Astrocyte (in vitro differentiated cells and primary cell): ENCODE measurements at regions not wholly inside any gene's neighbourhood (a gene's known extent, or its start where the extent isn't known, plus 50 kb on each side); places are given as distances from the start of the nearest gene placed in this dataset.

ENCODE experiments used
- DNase-seq: peaks from one replicate; pipeline ENCODE4 v3.0.0-alpha.2; 2010; ENCODE audit warnings: low read depth
- FAIRE-seq: peaks from 2 replicates; lab custom pipeline; 2011; peaks lifted over from hg19 to GRCh38; lab: Jason Lieb, UNC
- H2AFZ ChIP-seq: 2 replicates; pipeline ENCODE4 v1.6.0; 2012; ENCODE audit warnings: low read depth, low read length, inconsistent platforms
- H3K27ac ChIP-seq: 2 replicates; pipeline ENCODE4 v1.5.1; 2011; ENCODE audit warnings: low read depth, low read length, inconsistent platforms
- H3K27me3 ChIP-seq: 2 replicates; pipeline ENCODE4 v1.6.0; 2011; ENCODE audit warnings: low read length, inconsistent platforms; ENCODE audit not compliant: insufficient read depth
- H3K36me3 ChIP-seq: 2 replicates; pipeline ENCODE4 v1.5.1; 2011; ENCODE audit warnings: low read length, inconsistent platforms; ENCODE audit not compliant: insufficient read depth
- H3K4me1 ChIP-seq: 2 replicates; pipeline ENCODE4 v1.5.1; 2011; ENCODE audit warnings: low read length, inconsistent platforms; ENCODE audit not compliant: insufficient read depth
- H3K4me2 ChIP-seq: 2 replicates; pipeline ENCODE4 v1.6.0; 2012; ENCODE audit warnings: low read length, inconsistent platforms
- H3K4me3 ChIP-seq: 2 replicates; pipeline ENCODE4 v1.5.1; 2011; ENCODE audit warnings: low read depth, mild to moderate bottlenecking, low read length, inconsistent platforms; ENCODE audit not compliant: insufficient read depth
- H3K79me2 ChIP-seq: 2 replicates; pipeline ENCODE4 v1.6.0; 2012; ENCODE audit warnings: mild to moderate bottlenecking, low read length, inconsistent platforms; ENCODE audit not compliant: insufficient read depth
- H3K9ac ChIP-seq: 2 replicates; pipeline ENCODE4 v1.6.0; 2012; ENCODE audit warnings: mild to moderate bottlenecking, low read length, inconsistent platforms
- H3K9me3 ChIP-seq: 2 replicates; pipeline ENCODE4 v1.5.1; 2012; ENCODE audit warnings: low read depth, mild to moderate bottlenecking, low read length, inconsistent platforms; ENCODE audit not compliant: insufficient read depth
- H4K20me1 ChIP-seq: 2 replicates; pipeline ENCODE4 v1.6.0; 2012; ENCODE audit warnings: low read length, inconsistent platforms; ENCODE audit not compliant: insufficient read depth
- H3K27ac Mint-ChIP-seq: one replicate; pipeline ENCODE4 v1.8.0; 2021; ENCODE audit warnings: mild to moderate bottlenecking, mixed read lengths; ENCODE audit not compliant: unreplicated experiment
- H3K27me3 Mint-ChIP-seq: one replicate; pipeline ENCODE4 v1.8.0; 2021; ENCODE audit warnings: low read depth, mixed read lengths; ENCODE audit not compliant: unreplicated experiment
- H3K36me3 Mint-ChIP-seq: one replicate; pipeline ENCODE4 v1.8.0; 2021; ENCODE audit warnings: low read depth, mixed read lengths; ENCODE audit not compliant: unreplicated experiment
- H3K4me1 Mint-ChIP-seq: one replicate; pipeline ENCODE4 v1.8.0; 2021; ENCODE audit warnings: low read depth, mixed read lengths; ENCODE audit not compliant: unreplicated experiment
- H3K4me3 Mint-ChIP-seq: one replicate; pipeline ENCODE4 v1.8.0; 2021; ENCODE audit warnings: mild to moderate bottlenecking, moderate library complexity, mixed read lengths; ENCODE audit not compliant: unreplicated experiment
- H3K9me3 Mint-ChIP-seq: one replicate; pipeline ENCODE4 v1.8.0; 2021; ENCODE audit warnings: mild to moderate bottlenecking, mixed read lengths; ENCODE audit not compliant: unreplicated experiment
- CTCF ChIP-seq: IDR thresholded peaks from 2 replicates; pipeline ENCODE4 v1.5.1; 2011; ENCODE audit warnings: low read depth, mild to moderate bottlenecking, inconsistent platforms, low read length, moderate library complexity; ENCODE audit not compliant: insufficient read depth
- EZH2 ChIP-seq: IDR thresholded peaks from 2 replicates; pipeline ENCODE4 v1.6.1; 2012; ENCODE audit warnings: mild to moderate bottlenecking, low read length, inconsistent platforms; ENCODE audit not compliant: insufficient read depth

- Histone ChIP-seq H4K20me1 (no peaks in the 10 kb centered on the region), H3K27ac (no peak overlapping the region), H3K9ac (no peak overlapping the region), H3K27me3 (no peaks in the 10 kb centered on the region), H2AFZ (no peak overlapping the region), H3K9me3 (no peaks in the 10 kb centered on the region), H3K4me2 (peak overlapping the region; percentile 11), H3K79me2 (no peaks in the 10 kb centered on the region), H3K4me1 (no peaks in the 10 kb centered on the region), H3K4me3 (no peak overlapping the region), H3K36me3 (no peaks in the 10 kb centered on the region)
- peak; percentile 7 for DNase-seq
- Mint-ChIP-seq H3K4me3 (no peak overlapping the region), H3K4me1 (peaks cover 2% of the 10 kb centered on the region), H3K27ac (no peak overlapping the region), H3K9me3 (no peaks in the 10 kb centered on the region), H3K36me3 (no peaks in the 10 kb centered on the region), H3K27me3 (no peaks in the 10 kb centered on the region)
- no peak for FAIRE-seq
- TF ChIP-seq CTCF, result no peak
- TF ChIP-seq EZH2, result no peak
Observed at GRCh38 chr5:121182788-121183490, 668.7 kb upstream of the FTMT start.

GRCh38 chr5:121188849-121189248 lies 662.8 kb upstream of the FTMT start:
- no peaks in the 10 kb centered on the region for H3K79me2 ChIP-seq
- H3K27me3 Mint-ChIP-seq, result no peaks in the 10 kb centered on the region
- H3K36me3 ChIP-seq, result no peaks in the 10 kb centered on the region
- H3K4me3 Mint-ChIP-seq, result no peak overlapping the region
- H3K4me2 ChIP-seq, result no peak overlapping the region
- no peak overlapping the region for H3K27ac Mint-ChIP-seq
- H4K20me1 ChIP-seq, result no peaks in the 10 kb centered on the region
- no peaks in the 10 kb centered on the region for H3K36me3 Mint-ChIP-seq
- no peak overlapping the region for H2AFZ ChIP-seq
- no peaks in the 10 kb centered on the region for H3K9me3 ChIP-seq
- H3K9ac ChIP-seq, result no peak overlapping the region
- H3K27ac ChIP-seq, result no peak overlapping the region
- H3K4me3 ChIP-seq, result no peak overlapping the region
- H3K4me1 ChIP-seq, result no peaks in the 10 kb centered on the region
- H3K27me3 ChIP-seq, result no peaks in the 10 kb centered on the region
- no peak for DNase-seq
- no peaks in the 10 kb centered on the region for H3K9me3 Mint-ChIP-seq
- no peak for TF ChIP-seq EZH2
- no peak for TF ChIP-seq CTCF
- peaks cover 7% of the 10 kb centered on the region for H3K4me1 Mint-ChIP-seq
- no peak for FAIRE-seq
